ENCODE measurements at regions not wholly inside any gene's neighbourhood (a gene's known extent, or its start where the extent isn't known, plus 50 kb on each side); places are given as distances from the start of the nearest gene placed in this dataset.

DNA sequence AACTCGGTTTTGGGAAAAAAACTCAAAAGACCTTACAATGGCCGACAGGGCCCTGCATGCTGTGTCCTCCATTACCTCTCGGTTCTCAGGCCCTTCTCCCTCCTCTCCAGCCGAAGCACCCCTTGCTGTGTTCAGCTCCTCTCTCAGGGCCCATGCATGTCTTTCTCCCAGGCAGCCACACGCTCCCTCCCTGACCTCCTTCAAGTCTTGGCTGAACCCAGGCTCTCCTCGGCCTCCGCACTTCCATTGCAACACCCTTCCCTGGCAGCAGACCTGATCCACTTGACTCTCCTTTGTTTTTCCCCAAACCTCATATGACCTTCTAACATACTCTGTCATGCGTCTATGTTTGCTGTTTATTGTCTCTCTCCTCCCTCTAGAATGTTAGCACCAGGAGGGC lies 114.0 kb downstream of the CYP26B1 start:
- DNase-seq (ENCODE audit: low read depth in 1 of 2, low spot score in 2 of 2) = no peak
- Histone ChIP-seq H3K4ac (replicated peaks; ENCODE audit: insufficient read length, low read depth, low read length) (no peak overlapping the region), H3K4me1 (replicated peaks in 1 of 4; ENCODE audit: control insufficient read depth in 3 of 4, insufficient read depth in 4 of 4, low read length in 3 of 4) (peaks cover 0 to 3% (median 0%) of the 10 kb centered on the region in 4 experiments; a peak in 2 of 7 replicates), H3K9ac (replicated peaks in 1 of 4; ENCODE audit: extremely low read depth in 1 of 4, low read depth in 3 of 4, low read length in 3 of 4) (no peak overlapping the region), H2BK15ac (ENCODE audit: low read length) (no peak overlapping the region), H4K8ac (ENCODE audit: extremely low read depth, insufficient read depth, low read length) (no peak overlapping the region), H3K14ac (ENCODE audit: insufficient read length) (no peak overlapping the region), H3K79me2 (ENCODE audit: control insufficient read depth in 1 of 2, insufficient read depth in 2 of 2, low read length in 2 of 2) (no peaks in the 10 kb centered on the region), H3K18ac (ENCODE audit: extremely low read depth, low read length) (no peak overlapping the region), H4K91ac (replicated peaks; ENCODE audit: insufficient read length, low read length) (no peak overlapping the region), H3K27me3 (replicated peaks in 1 of 4; ENCODE audit: control insufficient read depth in 3 of 4, extremely low read depth in 1 of 4, insufficient read depth in 3 of 4, low read length in 3 of 4) (no peaks in the 10 kb centered on the region), H3K23me2 (ENCODE audit: low read depth, low read length) (no peaks in the 10 kb centered on the region), H3K56ac (replicated peaks; ENCODE audit: insufficient read length, low read depth, low read length) (no peak overlapping the region), H3K79me1 (ENCODE audit: low read depth, low read length) (no peaks in the 10 kb centered on the region), H2AFZ (ENCODE audit: low read length) (no peak overlapping the region), H3K23ac (ENCODE audit: insufficient read length) (no peak overlapping the region), H2BK5ac (ENCODE audit: low read depth, low read length) (no peak overlapping the region), H2BK120ac (replicated peaks; ENCODE audit: low read depth, low read length) (no peak overlapping the region), H2AK5ac (ENCODE audit: low read depth, low read length) (no peak overlapping the region), H3K9me3 (ENCODE audit: insufficient read depth in 2 of 2, low read depth in 1 of 2, low read length in 1 of 2) (no peaks in the 10 kb centered on the region), H2BK20ac (ENCODE audit: low read length) (no peak overlapping the region), H3K27ac (ENCODE audit: low read depth, low read length) (no peak overlapping the region), H4K20me1 (replicated peaks in 1 of 2; ENCODE audit: control insufficient read depth in 1 of 2, insufficient read depth in 2 of 2, low read length in 2 of 2) (no peaks in the 10 kb centered on the region), H2BK12ac (ENCODE audit: low read depth, low read length) (no peak overlapping the region), H3K4me2 (ENCODE audit: insufficient read depth in 1 of 2, low read depth in 2 of 2, low read length in 2 of 2) (no peak overlapping the region), H4K5ac (ENCODE audit: insufficient read length, low read depth, low read length) (no peak overlapping the region), H3K36me3 (ENCODE audit: control insufficient read depth in 2 of 4, insufficient read depth in 4 of 4, low read length in 3 of 4) (no peaks in the 10 kb centered on the region), H3K4me3 (ENCODE audit: extremely low read depth in 1 of 4, insufficient read depth in 2 of 4, low read depth in 3 of 4, low read length in 4 of 4) (no peak overlapping the region)
- WGBS, 2 experiments (ENCODE audit: extremely low coverage in 1 of 2, insufficient coverage in 1 of 2, insufficient read length in 1 of 2, insufficient replicate concordance in 2 of 2, low coverage in 1 of 2, low lambda C conversion rate in 2 of 2, missing lambda C conversion rate in 1 of 2) = 91% methylated on average over 7 of the region's 8 CpGs; no CpG with 5 or more reads in 1 of the 2 experiments
- POLR2A ChIA-PET (ENCODE audit: partially characterized antibody) = no interaction called here
- CTCF ChIA-PET (ENCODE audit: partially characterized antibody) = interaction anchor here (0.7 to 1.5 kb wide), 4 partner anchors 52 to 118 kb away, joined by 3 to 4 read pairs (median 3); no protein-coding TSS in a partner anchor
- no peak for FAIRE-seq
- TF ChIP-seq TEAD4 (IDR thresholded peaks at IDR 0.05; ENCODE audit: low read depth, low read length) = no peak
- no peak for TF ChIP-seq BCL11A (IDR thresholded peaks at IDR 0.05; ENCODE audit: low read depth in 2 of 2, low read length in 2 of 2)
- TF ChIP-seq BACH1 (IDR thresholded peaks at IDR 0.05; ENCODE audit: low read length) = no peak
- no peak for TF ChIP-seq CBX5 (IDR thresholded peaks at IDR 0.05; ENCODE audit: low read depth, low read length)
- no peak for TF ChIP-seq RAD21 (IDR thresholded peaks at IDR 0.05 in 1 of 2, conservative IDR thresholded peaks at IDR 0.05 in 1 of 2; ENCODE audit: low read depth in 2 of 2, low read length in 2 of 2)
- no peak for TF ChIP-seq TCF12 (IDR thresholded peaks at IDR 0.05; ENCODE audit: low read depth, low read length)
- no peak for TF ChIP-seq CHD2 (IDR thresholded peaks at IDR 0.05; ENCODE audit: low read length)
- TF ChIP-seq EP300 (IDR thresholded peaks at IDR 0.05; ENCODE audit: borderline replicate concordance in 1 of 2, low read depth in 2 of 2, low read length in 2 of 2) = no peak
